ENCODE measurements at regions not wholly inside any gene's neighbourhood (a gene's known extent, or its start where the extent isn't known, plus 50 kb on each side); places are given as distances from the start of the nearest gene placed in this dataset.

GRCh38 chr6:22838345-22838744 is 269.0 kb downstream of the HDGFL1 start:
- no peaks in the 10 kb centered on the region for H3K4me1 Mint-ChIP-seq (ENCODE audit: low read depth)
- no peaks in the 10 kb centered on the region for H3K27me3 Mint-ChIP-seq (ENCODE audit: low read depth)
- peaks cover 9 to 17% of the 10 kb centered on the region in 2 donors for H3K9me3 Mint-ChIP-seq
- ATAC-seq (replicated peaks in 1 of 2) (no peak), DNase-seq (no peak)
- H3K4me3 Mint-ChIP-seq = no peak overlapping the region
- no peak overlapping the region for H3K27ac Mint-ChIP-seq
- H3K36me3 Mint-ChIP-seq (ENCODE audit: insufficient read depth in 2 of 2) = peaks cover 2 to 4% of the 10 kb centered on the region in 2 donors

- H3K4me1 Mint-ChIP-seq (ENCODE audit: low read depth) = no peaks in the 10 kb centered on the region
- DNase-seq (no peak), ATAC-seq (replicated peaks in 1 of 2) (no peak)
- no peak overlapping the region for H3K27ac Mint-ChIP-seq
- no peak overlapping the region for H3K4me3 Mint-ChIP-seq
- peaks cover 7 to 9% of the 10 kb centered on the region in 2 donors for H3K9me3 Mint-ChIP-seq
- no peaks in the 10 kb centered on the region for H3K27me3 Mint-ChIP-seq (ENCODE audit: low read depth)
- H3K36me3 Mint-ChIP-seq (ENCODE audit: insufficient read depth in 2 of 2) = no peaks in the 10 kb centered on the region
These were observed 276.1 kb downstream of the HDGFL1 start for GRCh38 chr6:22845467-22845866.

- no peaks in the 10 kb centered on the region for H3K4me1 Mint-ChIP-seq (ENCODE audit: low read depth)
- peaks cover 0 to 3% of the 10 kb centered on the region in 2 donors for H3K9me3 Mint-ChIP-seq
- no peak for DNase-seq
- H3K36me3 Mint-ChIP-seq (ENCODE audit: insufficient read depth in 2 of 2) = no peaks in the 10 kb centered on the region
- H3K27me3 Mint-ChIP-seq (ENCODE audit: low read depth) = no peaks in the 10 kb centered on the region
- ATAC-seq (replicated peaks in 1 of 2) = no peak
- H3K27ac Mint-ChIP-seq = no peak overlapping the region
- no peak overlapping the region for H3K4me3 Mint-ChIP-seq
These were observed 278.8 kb downstream of the HDGFL1 start for GRCh38 chr6:22848121-22848520.

- H3K9me3 Mint-ChIP-seq = no peaks in the 10 kb centered on the region
- ATAC-seq (replicated peaks in 1 of 2) = no peak
- H3K27me3 Mint-ChIP-seq (ENCODE audit: low read depth) = no peaks in the 10 kb centered on the region
- no peak overlapping the region for H3K27ac Mint-ChIP-seq
- H3K4me1 Mint-ChIP-seq (ENCODE audit: low read depth) = no peaks in the 10 kb centered on the region
- no peaks in the 10 kb centered on the region for H3K36me3 Mint-ChIP-seq (ENCODE audit: insufficient read depth in 2 of 2)
- DNase-seq = no peak
- H3K4me3 Mint-ChIP-seq = no peak overlapping the region
These were observed 280.6 kb downstream of the HDGFL1 start for GRCh38 chr6:22849921-22850320.

GRCh38 chr6:22852101-22852500 is 282.7 kb downstream of the HDGFL1 start:
- Mint-ChIP-seq H3K36me3 (ENCODE audit: insufficient read depth in 2 of 2) (no peaks in the 10 kb centered on the region), H3K9me3 (peaks cover 0 to 1% of the 10 kb centered on the region in 2 donors), H3K4me1 (ENCODE audit: low read depth) (no peaks in the 10 kb centered on the region), H3K27me3 (ENCODE audit: low read depth) (no peaks in the 10 kb centered on the region), H3K4me3 (no peak overlapping the region), H3K27ac (no peak overlapping the region)
- DNase-seq (no peak), ATAC-seq (replicated peaks in 1 of 2) (no peak)

GRCh38 chr6:22873513-22874136 is 304.3 kb downstream of the HDGFL1 start:
- no peaks in the 10 kb centered on the region for H3K4me1 Mint-ChIP-seq (ENCODE audit: low read depth)
- ATAC-seq (replicated peaks in 1 of 2) = no peak
- no peak overlapping the region for H3K4me3 Mint-ChIP-seq
- H3K27ac Mint-ChIP-seq = no peak overlapping the region
- no peak for DNase-seq
- H3K9me3 Mint-ChIP-seq = peaks cover 0 to 6% of the 10 kb centered on the region in 2 donors
- no peaks in the 10 kb centered on the region for H3K36me3 Mint-ChIP-seq (ENCODE audit: insufficient read depth in 2 of 2)
- no peaks in the 10 kb centered on the region for H3K27me3 Mint-ChIP-seq (ENCODE audit: low read depth)

- Mint-ChIP-seq H3K4me1 (ENCODE audit: low read depth) (no peaks in the 10 kb centered on the region), H3K36me3 (ENCODE audit: insufficient read depth in 2 of 2) (no peaks in the 10 kb centered on the region), H3K27ac (no peak overlapping the region), H3K9me3 (peaks cover 0 to 3% of the 10 kb centered on the region in 2 donors), H3K27me3 (ENCODE audit: low read depth) (no peaks in the 10 kb centered on the region), H3K4me3 (no peak overlapping the region)
- no peak for ATAC-seq (replicated peaks in 1 of 2)
- no peak for DNase-seq
These were observed 306.5 kb downstream of the HDGFL1 start for GRCh38 chr6:22875845-22876244.

GRCh38 chr6:22878324-22878701 is 308.9 kb downstream of the HDGFL1 start:
- ATAC-seq (replicated peaks in 1 of 2) = no peak
- H3K4me1 Mint-ChIP-seq (ENCODE audit: low read depth) = no peaks in the 10 kb centered on the region
- no peaks in the 10 kb centered on the region for H3K36me3 Mint-ChIP-seq (ENCODE audit: insufficient read depth in 2 of 2)
- H3K9me3 Mint-ChIP-seq = peaks cover 0 to 3% of the 10 kb centered on the region in 2 donors
- H3K4me3 Mint-ChIP-seq = no peak overlapping the region
- H3K27ac Mint-ChIP-seq = no peak overlapping the region
- no peaks in the 10 kb centered on the region for H3K27me3 Mint-ChIP-seq (ENCODE audit: low read depth)
- no peak for DNase-seq

- no peaks in the 10 kb centered on the region for H3K36me3 Mint-ChIP-seq (ENCODE audit: insufficient read depth in 2 of 2)
- H3K9me3 Mint-ChIP-seq = peaks cover 0 to 3% of the 10 kb centered on the region in 2 donors
- H3K27ac Mint-ChIP-seq = no peak overlapping the region
- peaks cover 2% of the 10 kb centered on the region for H3K27me3 Mint-ChIP-seq (ENCODE audit: low read depth)
- no peak for ATAC-seq (replicated peaks in 1 of 2)
- H3K4me3 Mint-ChIP-seq = no peak overlapping the region
- no peaks in the 10 kb centered on the region for H3K4me1 Mint-ChIP-seq (ENCODE audit: low read depth)
- no peak for DNase-seq
These were observed 309.3 kb downstream of the HDGFL1 start for GRCh38 chr6:22878706-22879105.

- H3K27me3 Mint-ChIP-seq (ENCODE audit: low read depth) = peaks cover 10% of the 10 kb centered on the region
- DNase-seq (no peak), ATAC-seq (replicated peaks in 1 of 2) (no peak)
- no peak overlapping the region for H3K4me3 Mint-ChIP-seq
- H3K9me3 Mint-ChIP-seq = no peaks in the 10 kb centered on the region
- H3K4me1 Mint-ChIP-seq (ENCODE audit: low read depth) = no peaks in the 10 kb centered on the region
- H3K36me3 Mint-ChIP-seq (ENCODE audit: insufficient read depth in 2 of 2) = no peaks in the 10 kb centered on the region
- no peak overlapping the region for H3K27ac Mint-ChIP-seq
These were observed 311.5 kb downstream of the HDGFL1 start for GRCh38 chr6:22880686-22881433.

- no peak for ATAC-seq (replicated peaks in 1 of 2)
- Mint-ChIP-seq H3K4me3 (no peak overlapping the region), H3K9me3 (no peaks in the 10 kb centered on the region), H3K27me3 (ENCODE audit: low read depth) (peaks cover 10% of the 10 kb centered on the region), H3K4me1 (ENCODE audit: low read depth) (no peaks in the 10 kb centered on the region), H3K36me3 (ENCODE audit: insufficient read depth in 2 of 2) (no peaks in the 10 kb centered on the region), H3K27ac (no peak overlapping the region)
- DNase-seq = no peak
These were observed 313.2 kb downstream of the HDGFL1 start for GRCh38 chr6:22882581-22882980.

- no peak for ATAC-seq (replicated peaks in 1 of 2)
- Mint-ChIP-seq H3K27me3 (ENCODE audit: low read depth) (peaks cover 10% of the 10 kb centered on the region), H3K4me1 (ENCODE audit: low read depth) (no peaks in the 10 kb centered on the region), H3K27ac (no peak overlapping the region), H3K9me3 (no peaks in the 10 kb centered on the region), H3K36me3 (ENCODE audit: insufficient read depth in 2 of 2) (no peaks in the 10 kb centered on the region), H3K4me3 (no peak overlapping the region)
- no peak for DNase-seq
These were observed 313.8 kb downstream of the HDGFL1 start for GRCh38 chr6:22883061-22883717.

GRCh38 chr6:22884456-22884855 is 315.1 kb downstream of the HDGFL1 start:
- H3K27me3 Mint-ChIP-seq (ENCODE audit: low read depth) = peaks cover 10% of the 10 kb centered on the region
- DNase-seq (no peak), ATAC-seq (replicated peaks in 1 of 2) (no peak)
- no peaks in the 10 kb centered on the region for H3K36me3 Mint-ChIP-seq (ENCODE audit: insufficient read depth in 2 of 2)
- H3K4me3 Mint-ChIP-seq = no peak overlapping the region
- H3K27ac Mint-ChIP-seq = no peak overlapping the region
- no peaks in the 10 kb centered on the region for H3K4me1 Mint-ChIP-seq (ENCODE audit: low read depth)
- H3K9me3 Mint-ChIP-seq = no peaks in the 10 kb centered on the region

Data from activated T-cell treated with anti-CD3 and anti-CD28 coated beads, Interleukin-2, amount 50 U/mL, for 72 hours (primary cell).